Liver (tissue), 8 donors: ENCODE measurements at regions not wholly inside any gene's neighbourhood (a gene's known extent, or its start where the extent isn't known, plus 50 kb on each side); places are given as distances from the start of the nearest gene placed in this dataset.
"Not testable (repeated sequence)": the region's sequence is repeated elsewhere in the genome, so short reads cannot be mapped to it uniquely, and the experiment has no call there.

ENCODE experiments used
- DNase-seq: peaks from one replicate; pipeline ENCODE4 v3.0.0-alpha.2; 2017; ENCODE audit warnings: low spot score
- H3K27ac ChIP-seq, 2 donors: one replicate each; pipeline ENCODE4 v1.7.0; 2013; ENCODE audit warnings: inconsistent platforms in 2 of 2, low read length in 2 of 2, control low read depth in 1 of 2, low read depth in 1 of 2, mild to moderate bottlenecking in 1 of 2
- H3K27me3 ChIP-seq, 4 donors: one replicate each; pipeline versions ENCODE4 v1.6.1 to v1.7.0; 2013; ENCODE audit warnings: low read length in 3 of 4, inconsistent platforms in 1 of 4, mild to moderate bottlenecking in 1 of 4, moderate library complexity in 1 of 4; ENCODE audit not compliant: control insufficient read depth in 4 of 4, insufficient read depth in 4 of 4
- H3K36me3 ChIP-seq, 4 donors: one replicate each; pipeline versions ENCODE4 v1.6.1 to v1.7.0; 2013; ENCODE audit warnings: low read length in 3 of 4, mild to moderate bottlenecking in 3 of 4, low read depth in 1 of 4, moderate library complexity in 1 of 4; ENCODE audit not compliant: control insufficient read depth in 4 of 4, insufficient read depth in 3 of 4
- H3K4me1 ChIP-seq, 4 donors: one replicate each; pipeline versions ENCODE4 v1.6.1 to v1.7.0; 2013; ENCODE audit warnings: low read length in 3 of 4, mild to moderate bottlenecking in 3 of 4, moderate library complexity in 1 of 4; ENCODE audit not compliant: control insufficient read depth in 4 of 4, insufficient read depth in 4 of 4
- H3K4me3 ChIP-seq, 3 donors: one replicate each; pipeline versions ENCODE4 v1.6.1 to v1.7.0; 2013; ENCODE audit warnings: low read length in 3 of 3, control low read depth in 1 of 3, low read depth in 1 of 3, mild to moderate bottlenecking in 1 of 3
- H3K9ac ChIP-seq, 2 donors: one replicate each; pipeline ENCODE4 v1.7.0; 2013; ENCODE audit warnings: low read length in 2 of 2, mild to moderate bottlenecking in 2 of 2, moderate library complexity in 2 of 2, control low read depth in 1 of 2, low read depth in 1 of 2
- H3K9me3 ChIP-seq, 4 donors: one replicate each; pipeline versions ENCODE4 v1.6.1 to v1.7.0; 2013; ENCODE audit warnings: low read length in 3 of 4; ENCODE audit not compliant: control insufficient read depth in 4 of 4
- EGR1 ChIP-seq, 2 donors: IDR thresholded peaks; 2 replicates each; pipeline ENCODE4 v1.6.1; 2016 to 2018; ENCODE audit warnings: antibody characterized with exemption in 2 of 2, low read depth in 2 of 2
- FOXA1 ChIP-seq: IDR thresholded peaks from 2 replicates; pipeline ENCODE4 v1.6.1; 2016; ENCODE audit warnings: antibody characterized with exemption
- FOXA2 ChIP-seq: IDR thresholded peaks from 2 replicates; pipeline ENCODE4 v1.6.1; 2016; ENCODE audit warnings: antibody characterized with exemption
- HNF4A ChIP-seq, 2 donors: conservative IDR thresholded peaks; 2 replicates each; pipeline ENCODE4 v1.6.1; 2016; ENCODE audit warnings: antibody characterized with exemption in 2 of 2, mild to moderate bottlenecking in 2 of 2
- HNF4G ChIP-seq: IDR thresholded peaks from 2 replicates; pipeline ENCODE4 v1.6.1; 2016; ENCODE audit warnings: antibody characterized with exemption
- JUND ChIP-seq, 2 donors: IDR thresholded peaks; 2 replicates each; pipeline ENCODE4 v1.6.1; 2016; ENCODE audit warnings: antibody characterized with exemption in 2 of 2
- NR2F2 ChIP-seq: IDR thresholded peaks from 2 replicates; pipeline ENCODE4 v1.6.1; 2016; ENCODE audit warnings: antibody characterized with exemption
- RAD21 ChIP-seq, 2 donors: IDR thresholded peaks; 2 replicates each; pipeline ENCODE4 v1.6.1; 2016; ENCODE audit warnings: antibody characterized with exemption in 2 of 2, mild to moderate bottlenecking in 2 of 2
- RXRA ChIP-seq, 2 donors: IDR thresholded peaks; 2 replicates each; pipeline ENCODE4 v1.6.1; 2017 to 2018; ENCODE audit warnings: antibody characterized with exemption in 2 of 2, mild to moderate bottlenecking in 1 of 2
- SP1 ChIP-seq: IDR thresholded peaks from 2 replicates; pipeline ENCODE4 v1.6.1; 2018; ENCODE audit warnings: antibody characterized with exemption, mild to moderate bottlenecking
- TAF1 ChIP-seq: conservative IDR thresholded peaks from 2 replicates; pipeline ENCODE4 v1.6.1; 2016; ENCODE audit warnings: antibody characterized with exemption, mild to moderate bottlenecking
- YY1 ChIP-seq: IDR thresholded peaks from 2 replicates; pipeline ENCODE4 v1.6.1; 2016; ENCODE audit warnings: antibody characterized with exemption, mild to moderate bottlenecking
- ZBTB33 ChIP-seq: IDR thresholded peaks from 2 replicates; pipeline ENCODE4 v1.6.1; 2016; ENCODE audit warnings: antibody characterized with exemption
- WGBS: extraction: QIAGEN DNeasy Blood & Tissue Kit; methylation state at CpG from one replicate; pipeline ENCODE4 v1.1.7; 2013; 5-methylcytosine and 5-hydroxymethylcytosine counted together
- TF ChIP-seq, protein P1 (sequence below): IDR thresholded peaks from 2 replicates; pipeline ENCODE4 v1.6.1; 2016; ENCODE audit warnings: antibody characterized with exemption
- TF ChIP-seq, protein P2 (sequence below): fragments of 150-350 bp; IDR thresholded peaks from 2 replicates; pipeline ENCODE4 v1.5.1; 2017; ENCODE audit warnings: improper control_type of control experiment, low read depth, low read length; ENCODE audit not compliant: missing input control
- TF ChIP-seq, protein P3 (sequence below): IDR thresholded peaks from 2 replicates; pipeline ENCODE4 v1.6.1; 2016; ENCODE audit warnings: antibody characterized with exemption, mild to moderate bottlenecking
- donor health status: healthy.
- donor health status: healthy.
- donor health status: healthy.
- donor health status: healthy.
- donor health status: healthy.

DNA sequence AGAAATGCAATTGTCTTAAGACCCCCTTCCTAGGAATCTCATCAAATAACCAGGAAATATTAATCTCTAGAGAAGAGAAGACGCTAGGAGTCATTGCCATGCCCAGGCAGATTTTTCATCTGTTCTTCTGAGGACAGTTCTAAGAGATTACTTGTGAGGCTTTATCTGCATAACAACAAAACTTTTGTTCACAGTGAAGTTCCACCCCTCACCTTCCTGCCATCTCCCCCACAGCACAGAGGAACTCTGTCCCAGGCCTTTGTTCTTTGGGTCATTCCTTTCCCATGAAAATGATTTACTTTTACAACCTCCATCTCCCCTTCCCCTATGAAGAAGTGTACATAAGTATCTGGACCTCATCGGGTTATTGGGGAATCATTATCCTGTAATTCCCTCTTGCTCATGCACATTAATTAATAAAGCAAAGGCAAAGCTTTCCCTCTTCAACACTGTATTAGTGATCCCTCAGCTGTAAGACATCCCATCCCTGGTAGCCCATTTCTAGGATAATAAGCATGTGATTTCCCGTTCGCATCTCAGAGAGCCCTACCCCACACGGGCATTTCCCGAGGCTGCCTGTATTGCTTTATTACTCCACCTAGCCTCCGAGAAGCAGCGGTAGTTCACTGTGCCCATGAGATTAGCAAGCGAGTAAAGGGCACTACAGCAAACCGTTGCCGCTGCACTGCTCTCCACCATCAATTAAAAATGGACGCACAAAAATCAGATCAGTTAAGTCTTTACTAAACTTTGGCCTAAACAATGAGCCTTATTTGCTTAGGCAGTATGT, 384.4 kb upstream of the CAMK1G start:
- Histone ChIP-seq H3K9ac (no peak overlapping the region), H3K27me3 (no peaks in the 10 kb centered on the region), H3K9me3 (peaks cover 9 to 26% (median 15%) of the 10 kb centered on the region in 4 donors), H3K4me3 (no peak overlapping the region), H3K27ac (no peak overlapping the region), H3K36me3 (no peaks in the 10 kb centered on the region), H3K4me1 (no peaks in the 10 kb centered on the region)
- no peak for DNase-seq
- TF ChIP-seq TAF1 (no peak), FOXA2 (no peak), RXRA (IDR thresholded peaks at IDR 0.05) (no peak), EGR1 (IDR thresholded peaks at IDR 0.05; ENCODE audit: low read depth in 2 of 2) (no peak), FOXA1 (no peak), YY1 (no peak), HNF4A (conservative IDR thresholded peaks at IDR 0.05) (no peak), HNF4G (no peak), ZBTB33 (no peak), NR2F2 (no peak), RAD21 (IDR thresholded peaks at IDR 0.05) (no peak), JUND (IDR thresholded peaks at IDR 0.05) (no peak), SP1 (no peak)
- TF ChIP-seq, protein P1, sequence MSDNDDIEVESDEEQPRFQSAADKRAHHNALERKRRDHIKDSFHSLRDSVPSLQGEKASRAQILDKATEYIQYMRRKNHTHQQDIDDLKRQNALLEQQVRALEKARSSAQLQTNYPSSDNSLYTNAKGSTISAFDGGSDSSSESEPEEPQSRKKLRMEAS = no peak
- TF ChIP-seq, protein P2, sequence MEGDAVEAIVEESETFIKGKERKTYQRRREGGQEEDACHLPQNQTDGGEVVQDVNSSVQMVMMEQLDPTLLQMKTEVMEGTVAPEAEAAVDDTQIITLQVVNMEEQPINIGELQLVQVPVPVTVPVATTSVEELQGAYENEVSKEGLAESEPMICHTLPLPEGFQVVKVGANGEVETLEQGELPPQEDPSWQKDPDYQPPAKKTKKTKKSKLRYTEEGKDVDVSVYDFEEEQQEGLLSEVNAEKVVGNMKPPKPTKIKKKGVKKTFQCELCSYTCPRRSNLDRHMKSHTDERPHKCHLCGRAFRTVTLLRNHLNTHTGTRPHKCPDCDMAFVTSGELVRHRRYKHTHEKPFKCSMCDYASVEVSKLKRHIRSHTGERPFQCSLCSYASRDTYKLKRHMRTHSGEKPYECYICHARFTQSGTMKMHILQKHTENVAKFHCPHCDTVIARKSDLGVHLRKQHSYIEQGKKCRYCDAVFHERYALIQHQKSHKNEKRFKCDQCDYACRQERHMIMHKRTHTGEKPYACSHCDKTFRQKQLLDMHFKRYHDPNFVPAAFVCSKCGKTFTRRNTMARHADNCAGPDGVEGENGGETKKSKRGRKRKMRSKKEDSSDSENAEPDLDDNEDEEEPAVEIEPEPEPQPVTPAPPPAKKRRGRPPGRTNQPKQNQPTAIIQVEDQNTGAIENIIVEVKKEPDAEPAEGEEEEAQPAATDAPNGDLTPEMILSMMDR = no peak
- TF ChIP-seq, protein P3, sequence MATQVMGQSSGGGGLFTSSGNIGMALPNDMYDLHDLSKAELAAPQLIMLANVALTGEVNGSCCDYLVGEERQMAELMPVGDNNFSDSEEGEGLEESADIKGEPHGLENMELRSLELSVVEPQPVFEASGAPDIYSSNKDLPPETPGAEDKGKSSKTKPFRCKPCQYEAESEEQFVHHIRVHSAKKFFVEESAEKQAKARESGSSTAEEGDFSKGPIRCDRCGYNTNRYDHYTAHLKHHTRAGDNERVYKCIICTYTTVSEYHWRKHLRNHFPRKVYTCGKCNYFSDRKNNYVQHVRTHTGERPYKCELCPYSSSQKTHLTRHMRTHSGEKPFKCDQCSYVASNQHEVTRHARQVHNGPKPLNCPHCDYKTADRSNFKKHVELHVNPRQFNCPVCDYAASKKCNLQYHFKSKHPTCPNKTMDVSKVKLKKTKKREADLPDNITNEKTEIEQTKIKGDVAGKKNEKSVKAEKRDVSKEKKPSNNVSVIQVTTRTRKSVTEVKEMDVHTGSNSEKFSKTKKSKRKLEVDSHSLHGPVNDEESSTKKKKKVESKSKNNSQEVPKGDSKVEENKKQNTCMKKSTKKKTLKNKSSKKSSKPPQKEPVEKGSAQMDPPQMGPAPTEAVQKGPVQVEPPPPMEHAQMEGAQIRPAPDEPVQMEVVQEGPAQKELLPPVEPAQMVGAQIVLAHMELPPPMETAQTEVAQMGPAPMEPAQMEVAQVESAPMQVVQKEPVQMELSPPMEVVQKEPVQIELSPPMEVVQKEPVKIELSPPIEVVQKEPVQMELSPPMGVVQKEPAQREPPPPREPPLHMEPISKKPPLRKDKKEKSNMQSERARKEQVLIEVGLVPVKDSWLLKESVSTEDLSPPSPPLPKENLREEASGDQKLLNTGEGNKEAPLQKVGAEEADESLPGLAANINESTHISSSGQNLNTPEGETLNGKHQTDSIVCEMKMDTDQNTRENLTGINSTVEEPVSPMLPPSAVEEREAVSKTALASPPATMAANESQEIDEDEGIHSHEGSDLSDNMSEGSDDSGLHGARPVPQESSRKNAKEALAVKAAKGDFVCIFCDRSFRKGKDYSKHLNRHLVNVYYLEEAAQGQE = no peak
- 67% methylated on average over 12 of the region's 12 CpGs for WGBS

- no peak overlapping the region for H3K27ac ChIP-seq
- H3K4me1 ChIP-seq = no peaks in the 10 kb centered on the region
- DNase-seq = no peak
- H3K27me3 ChIP-seq = peaks cover 0 to under 1% (median 0%) of the 10 kb centered on the region in 4 donors
- TF ChIP-seq, protein P3 = no peak
- TF ChIP-seq HNF4A (conservative IDR thresholded peaks at IDR 0.05) (no peak), YY1 (no peak), TAF1 (no peak)
- 52% methylated on average over 4 of the region's 4 CpGs for WGBS
- H3K9me3 ChIP-seq = peaks cover 9 to 24% (median 14%) of the 10 kb centered on the region in 4 donors
- no peak overlapping the region for H3K4me3 ChIP-seq
- no peaks in the 10 kb centered on the region for H3K36me3 ChIP-seq
- no peak overlapping the region for H3K9ac ChIP-seq
Observed at GRCh38 chr1:209199822-209200221, 383.7 kb upstream of the CAMK1G start.

- not testable (repeated sequence) for H3K36me3 ChIP-seq, H3K4me1 ChIP-seq, H3K27ac ChIP-seq, H3K9ac ChIP-seq, H3K9me3 ChIP-seq, H3K4me3 ChIP-seq, DNase-seq, H3K27me3 ChIP-seq
- WGBS = 80% methylated on average over 11 of the region's 11 CpGs
Observed at GRCh38 chr1:209202321-209202720, 381.2 kb upstream of the CAMK1G start.
